CD14-positive monocyte (primary cell): ENCODE measurements at regions not wholly inside any gene's neighbourhood (a gene's known extent, or its start where the extent isn't known, plus 50 kb on each side); places are given as distances from the start of the nearest gene placed in this dataset.

ENCODE experiments used
- DNase-seq, 3 donors: peaks; one replicate each; pipeline ENCODE4 v3.0.0-alpha.2; 2011 to 2022
- H2AFZ ChIP-seq: 2 replicates; pipeline ENCODE4 v1.6.0; 2012; ENCODE audit warnings: mild to moderate bottlenecking, low read depth, low read length, inconsistent platforms; ENCODE audit not compliant: insufficient read depth, poor library complexity, severe bottlenecking
- H3K27ac ChIP-seq, 2 donors: 1 replicate in 1 of 2; 2 replicates in 1 of 2; pipeline ENCODE4 v1.5.1; 2012 to 2013; ENCODE audit warnings: low read length in 2 of 2, control low read depth in 1 of 2, inconsistent platforms in 1 of 2, low read depth in 1 of 2, mild to moderate bottlenecking in 1 of 2
- H3K27me3 ChIP-seq, 2 donors: one replicate each; pipeline versions ENCODE4 v1.6.0 to v1.6.1; 2011 to 2013; ENCODE audit warnings: low read length in 2 of 2; ENCODE audit not compliant: control insufficient read depth in 2 of 2, insufficient read depth in 2 of 2
- H3K36me3 ChIP-seq, 2 donors: replicated peaks in 1 of 2; 1 replicate in 1 of 2; 2 replicates in 1 of 2; pipeline versions ENCODE4 v1.5.1 to v1.6.1; 2012 to 2013; ENCODE audit warnings: low read length in 2 of 2, control low read depth in 1 of 2, inconsistent platforms in 1 of 2, mild to moderate bottlenecking in 1 of 2; ENCODE audit not compliant: insufficient read depth in 2 of 2, control insufficient read depth in 1 of 2
- H3K4me1 ChIP-seq, 2 donors: 1 replicate in 1 of 2; 2 replicates in 1 of 2; pipeline versions ENCODE4 v1.5.1 to v1.6.1; 2012 to 2013; ENCODE audit warnings: low read length in 2 of 2, control low read depth in 1 of 2, inconsistent platforms in 1 of 2, mild to moderate bottlenecking in 1 of 2, moderate library complexity in 1 of 2; ENCODE audit not compliant: insufficient read depth in 2 of 2, control insufficient read depth in 1 of 2
- H3K4me2 ChIP-seq: replicated peaks from 2 replicates; pipeline ENCODE3; 2012; ENCODE audit warnings: low read length, moderate library complexity, mild to moderate bottlenecking; ENCODE audit not compliant: poor library complexity, severe bottlenecking; ENCODE audit errors: extremely low read depth
- H3K4me3 ChIP-seq, 3 experiments: fragments of 200-600 bp in 1 of 3; sonication (generic) in 1 of 3; replicated peaks in 1 of 3; 1 replicate in 2 of 3; 2 replicates in 1 of 3; pipeline ENCODE4 v1.5.1; 2011 to 2013; ENCODE audit warnings: low read length in 3 of 3, mild to moderate bottlenecking in 3 of 3, control low read depth in 2 of 3, low read depth in 2 of 3, inconsistent platforms in 1 of 3, moderate library complexity in 1 of 3
- H3K79me2 ChIP-seq: 2 replicates; pipeline ENCODE4 v1.6.0; 2012; ENCODE audit warnings: mild to moderate bottlenecking, control low read depth, inconsistent platforms, low read length, moderate library complexity; ENCODE audit not compliant: insufficient read depth
- H3K9ac ChIP-seq: 2 replicates; pipeline ENCODE4 v1.6.0; 2017; ENCODE audit warnings: low read length, mild to moderate bottlenecking; ENCODE audit not compliant: insufficient read depth, poor library complexity, severe bottlenecking
- H3K9me3 ChIP-seq, 2 donors: replicated peaks in 1 of 2; 1 replicate in 1 of 2; 2 replicates in 1 of 2; pipeline versions ENCODE4 v1.5.1 to v1.6.1; 2012 to 2013; ENCODE audit warnings: low read length in 2 of 2, control low read depth in 1 of 2; ENCODE audit not compliant: control insufficient read depth in 1 of 2, insufficient read depth in 1 of 2
- H4K20me1 ChIP-seq: 2 replicates; pipeline ENCODE4 v1.6.0; 2012; ENCODE audit warnings: mild to moderate bottlenecking, low read length, control low read depth, moderate library complexity; ENCODE audit not compliant: insufficient read depth
- H3K27ac Mint-ChIP-seq, 7 donors: one replicate each; pipeline ENCODE4 v1.8.0; 2020; ENCODE audit warnings: mild to moderate bottlenecking in 7 of 7, mixed read lengths in 7 of 7, moderate library complexity in 6 of 7, inconsistent platforms in 2 of 7
- H3K27me3 Mint-ChIP-seq, 3 donors: one replicate each; pipeline ENCODE4 v1.8.0; 2021 to 2022; ENCODE audit warnings: low read depth in 3 of 3, mild to moderate bottlenecking in 3 of 3, mixed read lengths in 3 of 3, moderate library complexity in 3 of 3, inconsistent platforms in 1 of 3
- H3K36me3 Mint-ChIP-seq, 2 donors: one replicate each; pipeline ENCODE4 v1.8.0; 2020; ENCODE audit warnings: mixed read lengths in 2 of 2, inconsistent platforms in 1 of 2, mild to moderate bottlenecking in 1 of 2
- H3K4me1 Mint-ChIP-seq: one replicate; pipeline ENCODE4 v1.8.0; 2020; ENCODE audit warnings: mild to moderate bottlenecking, mixed read lengths
- H3K4me3 Mint-ChIP-seq, 2 donors: one replicate each; pipeline ENCODE4 v1.8.0; 2020; ENCODE audit warnings: mild to moderate bottlenecking in 2 of 2, mixed read lengths in 2 of 2, moderate library complexity in 1 of 2
- H3K9me3 Mint-ChIP-seq, 7 donors: one replicate each; pipeline ENCODE4 v1.8.0; 2020 to 2022; ENCODE audit warnings: mixed read lengths in 7 of 7, mild to moderate bottlenecking in 6 of 7, moderate library complexity in 6 of 7, inconsistent platforms in 2 of 7
- CTCF ChIP-seq: fragments of 200-600 bp; IDR thresholded peaks from one replicate; pipeline ENCODE4 v1.8.0; 2022; ENCODE audit warnings: antibody characterized with exemption, mild to moderate bottlenecking
- WGBS: methylation state at CpG from one replicate; pipeline ENCODE4 v1.1.5; 2013; ENCODE audit warnings: missing lambda C conversion rate; ENCODE audit not compliant: insufficient coverage; 5-methylcytosine and 5-hydroxymethylcytosine counted together
- intact Hi-C, 2 donors: fragments of 100-400 bp; cut with micrococcal nuclease; formaldehyde crosslinking; loops; one replicate each; pipeline versions ENCODE4 v1.15.0 to v1.15.1; 2023

GRCh38 chr12:22802883-22803630 lies 178.1 kb downstream of the ETNK1 start:
- no peak for TF ChIP-seq CTCF
- Histone ChIP-seq H3K27me3 (no peaks in the 10 kb centered on the region), H3K4me3 (no peak overlapping the region), H3K9me3 (no peaks in the 10 kb centered on the region), H3K36me3 (no peaks in the 10 kb centered on the region), H4K20me1 (no peaks in the 10 kb centered on the region), H3K4me1 (peaks cover 0 to 7% of the 10 kb centered on the region in 2 donors), H3K79me2 (no peaks in the 10 kb centered on the region), H3K9ac (no peak overlapping the region), H3K27ac (no peak overlapping the region), H2AFZ (no peak overlapping the region), H3K4me2 (no peak overlapping the region)
- WGBS, result no CpG with 5 or more reads among the region's 4 CpGs
- DNase-seq, result no peak
- H3K4me3 Mint-ChIP-seq, result no peak overlapping the region
- peaks cover 0 to 2% (median 2%) of the 10 kb centered on the region in 3 donors for H3K27me3 Mint-ChIP-seq
- intact Hi-C loops, result no loop called here
- H3K4me1 Mint-ChIP-seq, result peaks cover 10% of the 10 kb centered on the region
- H3K9me3 Mint-ChIP-seq, result peaks cover 0 to 5% (median 2%) of the 10 kb centered on the region in 7 donors
- no peaks in the 10 kb centered on the region for H3K36me3 Mint-ChIP-seq
- H3K27ac Mint-ChIP-seq, result no peak overlapping the region

GRCh38 chr12:22803725-22804124 lies 178.8 kb downstream of the ETNK1 start:
- no peak overlapping the region for H3K4me2 ChIP-seq
- no peak overlapping the region for H3K27ac Mint-ChIP-seq
- H4K20me1 ChIP-seq, result no peaks in the 10 kb centered on the region
- H3K4me3 ChIP-seq, result no peak overlapping the region
- H3K36me3 Mint-ChIP-seq, result no peaks in the 10 kb centered on the region
- intact Hi-C loops, result no loop called here
- no peak for DNase-seq
- peaks cover 0 to 2% (median 2%) of the 10 kb centered on the region in 3 donors for H3K27me3 Mint-ChIP-seq
- H3K27ac ChIP-seq, result no peak overlapping the region
- no peaks in the 10 kb centered on the region for H3K36me3 ChIP-seq
- H3K9ac ChIP-seq, result no peak overlapping the region
- peaks cover 0 to 5% (median 2%) of the 10 kb centered on the region in 7 donors for H3K9me3 Mint-ChIP-seq
- H2AFZ ChIP-seq, result no peak overlapping the region
- H3K4me3 Mint-ChIP-seq, result no peak overlapping the region
- H3K9me3 ChIP-seq, result no peaks in the 10 kb centered on the region
- peaks cover 0 to 7% of the 10 kb centered on the region in 2 donors for H3K4me1 ChIP-seq
- no peaks in the 10 kb centered on the region for H3K79me2 ChIP-seq
- WGBS, result 94% methylated on average over 6 of the region's 6 CpGs
- no peak for TF ChIP-seq CTCF
- H3K27me3 ChIP-seq, result no peaks in the 10 kb centered on the region
- peaks cover 10% of the 10 kb centered on the region for H3K4me1 Mint-ChIP-seq
